ENCODE measurements at regions not wholly inside any gene's neighbourhood (a gene's known extent, or its start where the extent isn't known, plus 50 kb on each side); places are given as distances from the start of the nearest gene placed in this dataset.
"Not testable (repeated sequence)": the region's sequence is repeated elsewhere in the genome, so short reads cannot be mapped to it uniquely, and the experiment has no call there.

DNA sequence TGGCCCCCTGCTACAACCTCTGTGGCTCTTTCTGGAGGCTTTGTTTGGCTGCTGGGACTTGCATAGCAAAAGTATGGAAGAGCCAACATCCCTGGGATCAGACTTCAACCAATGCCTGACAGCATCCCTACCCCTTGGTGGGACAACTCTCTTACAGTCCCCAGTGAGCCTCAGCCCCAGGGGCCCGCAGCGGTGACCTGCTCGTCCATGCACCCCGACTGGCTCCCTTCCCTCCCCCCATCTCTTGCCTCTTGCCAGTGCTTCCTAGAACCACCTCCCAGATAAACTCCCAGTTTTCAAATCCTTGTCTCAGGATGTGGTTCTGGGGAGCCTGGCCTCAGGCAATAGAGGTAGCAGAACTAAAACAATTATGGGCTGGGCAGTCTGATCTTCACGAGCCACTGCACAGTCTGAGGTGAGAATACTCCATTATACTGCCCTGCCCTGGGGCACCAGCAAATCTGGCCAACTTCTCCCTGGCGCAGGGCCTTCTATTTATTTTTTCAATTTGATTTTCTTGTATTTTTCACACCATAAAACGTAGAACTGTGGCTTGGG lies 86.6 kb upstream of the BRD7 start:
- Histone ChIP-seq H3K27me3 (ENCODE audit: control insufficient read depth, insufficient read depth, low read length) (peaks cover 4% of the 10 kb centered on the region), H3K4me3 (ENCODE audit: low read length) (no peak overlapping the region), H3K4me1 (ENCODE audit: control insufficient read depth, insufficient read depth, low read length) (no peaks in the 10 kb centered on the region), H3K9ac (ENCODE audit: low read length) (no peak overlapping the region), H3K27ac (ENCODE audit: low read depth, low read length) (no peak overlapping the region), H3K36me3 (ENCODE audit: control insufficient read depth, insufficient read depth, low read length) (no peaks in the 10 kb centered on the region)

DNA sequence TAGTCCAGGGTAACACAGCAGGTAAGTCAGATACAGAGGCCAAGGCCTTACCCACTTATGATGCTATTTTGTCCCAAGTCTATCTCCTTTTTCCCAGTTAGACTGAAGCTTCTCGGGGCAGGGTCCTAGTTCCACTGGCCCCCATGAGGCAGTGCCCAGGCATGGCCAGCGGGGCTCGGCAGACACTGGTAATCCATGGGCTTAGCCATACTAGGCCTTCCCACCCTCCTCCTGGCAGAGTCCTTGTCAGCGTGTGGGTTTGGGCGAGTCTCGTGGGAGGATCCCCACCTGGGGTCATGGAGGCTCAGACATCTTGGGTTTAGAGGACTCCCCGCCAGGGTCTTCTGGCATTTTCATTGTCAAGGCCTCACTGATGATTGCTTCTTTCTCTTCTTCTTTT lies 84.7 kb upstream of the BRD7 start:
- H3K9ac ChIP-seq (ENCODE audit: low read length): no peak overlapping the region
- no peaks in the 10 kb centered on the region for H3K36me3 ChIP-seq (ENCODE audit: control insufficient read depth, insufficient read depth, low read length)
- peaks cover 5% of the 10 kb centered on the region for H3K27me3 ChIP-seq (ENCODE audit: control insufficient read depth, insufficient read depth, low read length)
- H3K27ac ChIP-seq (ENCODE audit: low read depth, low read length): no peak overlapping the region
- no peaks in the 10 kb centered on the region for H3K4me1 ChIP-seq (ENCODE audit: control insufficient read depth, insufficient read depth, low read length)
- no peak overlapping the region for H3K4me3 ChIP-seq (ENCODE audit: low read length)

DNA sequence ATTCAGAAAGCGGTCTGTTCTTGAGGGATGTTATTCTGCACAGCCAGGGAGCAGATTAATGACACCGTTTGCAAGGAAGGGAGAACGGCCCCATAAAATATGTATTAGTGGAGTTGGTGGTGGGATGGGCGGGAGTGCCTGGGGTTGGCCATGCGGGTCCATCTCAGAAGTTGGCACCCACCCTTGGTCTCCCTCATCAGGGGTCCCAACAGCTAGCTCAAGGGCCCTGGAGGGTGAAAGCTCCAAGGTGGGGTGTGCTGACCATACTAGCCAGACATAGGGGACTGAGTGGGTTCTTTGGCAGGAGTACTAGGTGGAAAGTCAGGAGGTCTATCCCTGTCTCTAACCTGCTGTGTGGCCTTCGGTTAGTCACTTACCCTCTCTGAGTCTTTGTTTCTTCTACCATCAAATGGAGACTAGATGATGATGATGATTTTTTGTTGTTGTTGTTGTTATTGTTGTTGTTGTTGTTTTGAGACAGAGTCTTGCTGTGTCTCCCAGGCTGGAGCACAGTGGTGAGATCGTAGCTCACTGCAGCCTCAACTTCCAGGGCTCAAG lies 83.2 kb upstream of the BRD7 start:
- Histone ChIP-seq H3K4me1 (ENCODE audit: control insufficient read depth, insufficient read depth, low read length) (no peaks in the 10 kb centered on the region), H3K27ac (ENCODE audit: low read depth, low read length) (no peak overlapping the region), H3K36me3 (ENCODE audit: control insufficient read depth, insufficient read depth, low read length) (no peaks in the 10 kb centered on the region), H3K27me3 (ENCODE audit: control insufficient read depth, insufficient read depth, low read length) (peaks cover 5% of the 10 kb centered on the region), H3K4me3 (ENCODE audit: low read length) (no peak overlapping the region), H3K9ac (ENCODE audit: low read length) (no peak overlapping the region)

DNA sequence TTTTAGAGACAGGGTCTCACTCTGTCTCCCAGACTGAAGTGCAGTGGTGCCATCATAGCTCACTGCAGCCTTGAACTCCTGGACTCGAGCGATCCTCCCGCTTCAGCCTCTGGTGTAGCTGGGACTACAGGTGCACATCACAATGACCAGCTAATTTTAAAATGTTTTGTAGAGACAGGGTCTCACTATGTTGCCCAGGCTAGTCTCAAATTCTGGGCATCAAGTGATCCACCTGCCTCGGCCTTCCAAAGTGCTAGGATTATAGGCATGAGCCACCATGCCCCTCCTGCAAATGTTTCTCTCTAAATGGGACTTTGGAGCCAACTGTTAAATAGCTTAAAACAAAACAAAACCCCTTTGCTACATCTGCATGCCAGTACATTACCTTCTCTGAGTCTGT lies 82.2 kb upstream of the BRD7 start:
- H3K4me1 ChIP-seq (ENCODE audit: control insufficient read depth, insufficient read depth, low read length): no peaks in the 10 kb centered on the region
- H3K36me3 ChIP-seq (ENCODE audit: control insufficient read depth, insufficient read depth, low read length): no peaks in the 10 kb centered on the region
- H3K4me3 ChIP-seq (ENCODE audit: low read length): no peak overlapping the region
- no peak overlapping the region for H3K27ac ChIP-seq (ENCODE audit: low read depth, low read length)
- peaks cover 5% of the 10 kb centered on the region for H3K27me3 ChIP-seq (ENCODE audit: control insufficient read depth, insufficient read depth, low read length)
- no peak overlapping the region for H3K9ac ChIP-seq (ENCODE audit: low read length)

DNA sequence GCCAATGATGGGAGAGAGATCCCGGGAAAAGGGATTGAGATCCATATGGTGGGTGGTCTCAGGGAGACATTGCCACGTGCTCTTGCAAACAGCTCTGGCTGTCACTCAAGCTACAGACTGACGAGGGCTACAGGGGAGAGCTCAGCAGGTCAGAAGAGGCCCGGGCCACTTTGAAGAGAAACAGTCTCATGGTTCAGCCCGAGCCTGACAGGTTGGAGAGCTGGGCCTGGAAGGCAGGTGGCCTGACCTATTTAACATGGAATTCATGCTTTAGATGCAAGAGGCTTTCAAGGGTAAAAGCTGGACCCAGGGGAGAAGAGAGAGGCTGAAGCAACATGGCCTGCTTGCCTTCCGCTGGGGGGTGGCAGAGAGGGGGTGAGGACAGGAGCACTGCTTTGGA lies 81.0 kb upstream of the BRD7 start:
- Histone ChIP-seq H3K27me3 (ENCODE audit: control insufficient read depth, insufficient read depth, low read length) (peaks cover 5% of the 10 kb centered on the region), H3K4me3 (ENCODE audit: low read length) (no peak overlapping the region), H3K4me1 (ENCODE audit: control insufficient read depth, insufficient read depth, low read length) (no peaks in the 10 kb centered on the region), H3K27ac (ENCODE audit: low read depth, low read length) (no peak overlapping the region), H3K36me3 (ENCODE audit: control insufficient read depth, insufficient read depth, low read length) (no peaks in the 10 kb centered on the region), H3K9ac (ENCODE audit: low read length) (no peak overlapping the region)

DNA sequence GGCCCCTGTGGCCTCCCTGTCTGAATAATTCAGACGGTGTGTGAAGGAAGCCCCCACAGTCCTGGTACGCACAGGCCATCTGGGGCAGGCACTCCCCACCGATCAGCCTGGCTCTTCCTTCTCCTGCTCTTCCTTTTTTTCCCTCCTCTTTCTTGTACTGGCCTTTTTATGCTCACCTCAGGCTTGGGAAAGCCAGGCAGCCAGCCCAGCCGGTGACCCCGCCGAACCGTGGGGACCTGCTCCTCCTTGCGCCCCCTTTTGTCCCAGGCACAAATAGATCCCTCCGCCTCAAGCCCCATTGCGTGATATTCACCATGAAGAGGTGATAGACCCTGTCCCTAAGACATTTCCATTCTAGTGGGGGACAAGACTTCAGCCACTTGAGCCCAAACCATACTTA lies 80.2 kb upstream of the BRD7 start:
- Histone ChIP-seq H3K9ac (ENCODE audit: low read length) (no peak overlapping the region), H3K27me3 (ENCODE audit: control insufficient read depth, insufficient read depth, low read length) (peaks cover 5% of the 10 kb centered on the region), H3K27ac (ENCODE audit: low read depth, low read length) (no peak overlapping the region), H3K36me3 (ENCODE audit: control insufficient read depth, insufficient read depth, low read length) (no peaks in the 10 kb centered on the region), H3K4me3 (ENCODE audit: low read length) (no peak overlapping the region), H3K4me1 (ENCODE audit: control insufficient read depth, insufficient read depth, low read length) (no peaks in the 10 kb centered on the region)

DNA sequence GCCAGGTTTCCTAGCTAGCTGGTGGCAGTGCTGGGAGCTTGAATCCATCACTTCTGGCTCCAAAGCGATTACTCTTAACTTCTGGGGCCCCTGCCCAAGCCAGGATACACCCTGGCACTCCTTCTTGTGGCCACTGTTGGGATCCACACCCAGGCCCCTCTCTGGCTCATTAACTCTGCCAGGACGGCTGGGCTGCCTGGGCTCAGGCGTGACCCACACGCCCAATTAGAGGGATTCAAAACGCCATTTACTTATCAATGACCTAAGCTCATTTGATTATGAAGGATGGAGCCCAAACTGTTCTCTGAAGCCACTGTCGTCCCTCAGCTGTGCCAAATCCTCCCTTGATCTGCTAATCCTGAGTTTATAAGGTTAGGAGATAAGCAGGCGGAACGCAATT lies 79.7 kb upstream of the BRD7 start:
- no peaks in the 10 kb centered on the region for H3K4me1 ChIP-seq (ENCODE audit: control insufficient read depth, insufficient read depth, low read length)
- peaks cover 5% of the 10 kb centered on the region for H3K27me3 ChIP-seq (ENCODE audit: control insufficient read depth, insufficient read depth, low read length)
- H3K9ac ChIP-seq (ENCODE audit: low read length): no peak overlapping the region
- H3K4me3 ChIP-seq (ENCODE audit: low read length): no peak overlapping the region
- H3K27ac ChIP-seq (ENCODE audit: low read depth, low read length): no peak overlapping the region
- no peaks in the 10 kb centered on the region for H3K36me3 ChIP-seq (ENCODE audit: control insufficient read depth, insufficient read depth, low read length)

DNA sequence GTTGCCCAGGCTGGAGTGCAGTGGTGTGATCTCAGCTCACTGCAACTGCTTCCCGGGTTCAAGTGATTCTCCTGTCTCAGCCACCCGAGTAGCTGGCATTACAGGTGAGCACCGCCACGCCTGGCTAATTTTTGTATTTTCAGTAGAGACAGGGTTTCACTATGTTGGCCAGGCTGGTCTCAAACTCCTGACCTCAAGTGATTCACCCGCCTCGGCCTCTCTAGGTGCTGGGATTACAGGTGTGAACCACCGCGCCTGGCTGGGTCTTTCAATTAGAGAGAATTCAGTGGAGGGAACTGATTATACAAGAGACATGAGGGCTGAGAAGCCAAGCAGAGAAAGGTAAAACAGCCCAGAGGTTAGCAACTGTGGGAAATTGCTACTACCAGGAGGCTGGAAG lies 78.6 kb upstream of the BRD7 start:
- H3K9ac ChIP-seq (ENCODE audit: low read length); H3K27me3 ChIP-seq (ENCODE audit: control insufficient read depth, insufficient read depth, low read length); H3K27ac ChIP-seq (ENCODE audit: low read depth, low read length); H3K4me3 ChIP-seq (ENCODE audit: low read length); H3K4me1 ChIP-seq (ENCODE audit: control insufficient read depth, insufficient read depth, low read length); H3K36me3 ChIP-seq (ENCODE audit: control insufficient read depth, insufficient read depth, low read length): not testable (repeated sequence)

DNA sequence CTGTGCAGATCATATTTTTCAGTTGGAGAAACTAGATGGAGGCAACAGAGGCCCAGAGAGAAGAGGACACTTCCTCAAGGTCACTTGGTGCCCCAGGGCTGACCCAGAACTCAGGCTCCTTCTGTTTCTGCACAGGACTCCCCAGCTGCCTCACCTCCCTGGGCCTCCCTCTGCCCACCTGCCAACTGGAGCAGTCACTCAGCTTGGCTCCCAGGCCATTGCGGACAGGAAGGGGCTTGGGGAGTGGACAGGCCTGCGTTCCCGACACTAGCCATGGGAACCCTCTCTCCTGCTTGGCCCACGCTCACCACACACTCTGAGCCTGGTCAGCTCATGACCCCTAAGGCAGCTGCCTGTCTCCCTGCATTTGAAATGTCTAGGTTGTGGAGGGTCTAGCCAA lies 78.1 kb upstream of the BRD7 start:
- H3K4me1 ChIP-seq (ENCODE audit: control insufficient read depth, insufficient read depth, low read length): no peaks in the 10 kb centered on the region
- no peaks in the 10 kb centered on the region for H3K36me3 ChIP-seq (ENCODE audit: control insufficient read depth, insufficient read depth, low read length)
- no peak overlapping the region for H3K9ac ChIP-seq (ENCODE audit: low read length)
- H3K27ac ChIP-seq (ENCODE audit: low read depth, low read length): no peak overlapping the region
- H3K27me3 ChIP-seq (ENCODE audit: control insufficient read depth, insufficient read depth, low read length): peaks cover 5% of the 10 kb centered on the region
- H3K4me3 ChIP-seq (ENCODE audit: low read length): no peak overlapping the region

DNA sequence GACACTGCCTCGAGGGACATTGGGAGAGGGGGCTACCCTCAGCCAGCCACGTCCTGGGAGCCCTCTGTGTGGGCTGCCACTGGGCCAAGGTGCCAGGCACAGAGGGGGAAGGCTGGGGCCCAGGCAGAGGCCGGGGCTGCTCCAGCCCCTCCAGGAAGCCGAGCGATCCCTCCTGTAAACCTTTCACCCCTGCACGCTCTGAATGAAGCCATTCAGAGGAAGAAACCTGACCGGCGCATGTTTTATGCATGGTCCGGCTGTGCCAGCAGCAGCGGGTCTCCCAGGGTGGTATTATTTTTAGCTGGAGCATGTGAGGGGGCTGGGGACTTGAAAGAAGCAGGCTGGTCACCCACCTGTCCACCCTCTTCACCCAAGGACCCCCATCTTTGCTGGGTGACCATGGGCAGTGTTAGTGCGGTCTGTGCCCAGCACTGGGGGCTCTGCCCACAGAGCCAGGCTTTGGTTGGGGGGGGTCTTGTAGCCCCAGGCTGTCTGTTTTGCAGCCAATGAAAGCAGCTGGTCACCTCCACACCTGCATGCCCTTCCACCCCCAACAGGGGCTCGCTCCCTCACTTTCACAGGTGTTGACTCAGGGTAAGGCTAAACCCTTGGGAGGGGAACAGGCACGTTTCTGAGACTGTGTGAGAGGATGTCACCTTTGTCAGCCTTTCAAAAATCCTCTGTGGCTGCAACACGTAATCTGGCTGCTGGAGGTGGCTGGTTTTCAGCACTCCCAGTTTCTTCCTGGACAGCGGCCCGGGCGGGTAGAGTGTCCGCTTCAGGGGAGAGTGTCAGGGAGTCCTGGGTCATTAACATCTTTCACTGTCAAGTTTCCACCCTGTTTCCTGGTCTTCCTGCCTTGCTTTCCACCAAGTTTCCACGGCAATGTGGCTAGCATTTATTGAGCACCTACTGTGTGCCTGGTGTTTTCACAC lies 77.1 kb upstream of the BRD7 start:
- Histone ChIP-seq H3K4me1 (ENCODE audit: control insufficient read depth, insufficient read depth, low read length) (no peaks in the 10 kb centered on the region), H3K9ac (ENCODE audit: low read length) (no peak overlapping the region), H3K4me3 (ENCODE audit: low read length) (no peak overlapping the region), H3K36me3 (ENCODE audit: control insufficient read depth, insufficient read depth, low read length) (no peaks in the 10 kb centered on the region), H3K27me3 (ENCODE audit: control insufficient read depth, insufficient read depth, low read length) (peaks cover 5% of the 10 kb centered on the region), H3K27ac (ENCODE audit: low read depth, low read length) (no peak overlapping the region)

DNA sequence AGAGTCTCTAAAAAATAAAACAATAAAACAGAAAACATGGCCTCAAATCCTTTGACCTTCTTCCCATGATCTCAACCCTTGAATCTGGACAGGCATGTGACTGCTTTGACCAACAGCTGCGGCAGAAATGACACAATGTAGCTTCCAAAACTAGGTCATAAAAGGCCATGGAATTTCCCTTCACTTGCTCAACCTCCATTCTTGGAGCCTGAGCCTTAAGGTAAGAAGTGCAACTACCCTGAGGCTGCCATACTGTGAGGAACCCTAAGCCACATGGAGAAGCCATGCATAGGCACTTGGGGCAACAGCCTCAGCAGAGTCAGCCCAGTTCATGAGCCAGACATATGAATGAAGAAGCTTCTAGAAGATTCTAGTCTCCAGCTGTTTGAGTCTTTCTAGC lies 75.7 kb upstream of the BRD7 start:
- peaks cover 5% of the 10 kb centered on the region for H3K27me3 ChIP-seq (ENCODE audit: control insufficient read depth, insufficient read depth, low read length)
- H3K4me1 ChIP-seq (ENCODE audit: control insufficient read depth, insufficient read depth, low read length): no peaks in the 10 kb centered on the region
- no peak overlapping the region for H3K9ac ChIP-seq (ENCODE audit: low read length)
- no peak overlapping the region for H3K27ac ChIP-seq (ENCODE audit: low read depth, low read length)
- H3K4me3 ChIP-seq (ENCODE audit: low read length): no peak overlapping the region
- no peaks in the 10 kb centered on the region for H3K36me3 ChIP-seq (ENCODE audit: control insufficient read depth, insufficient read depth, low read length)

DNA sequence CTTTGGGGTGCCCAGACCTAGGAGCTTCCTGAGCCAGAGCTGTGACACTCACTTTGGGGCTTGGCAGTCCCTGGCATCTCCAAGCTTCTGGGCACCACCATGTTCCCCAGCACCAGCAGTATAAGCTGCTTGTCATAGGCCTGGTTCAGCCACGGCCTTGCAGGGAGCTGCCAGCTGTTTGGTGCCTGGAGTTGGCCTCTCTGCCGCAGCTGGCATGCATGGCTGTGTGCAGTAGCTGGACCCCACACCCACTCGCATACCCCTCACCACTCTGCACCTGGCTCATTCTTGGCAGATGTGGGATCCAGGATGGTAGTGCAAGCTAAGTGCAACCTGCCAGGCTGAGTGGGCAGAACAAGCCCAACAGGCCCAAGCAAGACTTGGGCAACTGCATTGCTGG lies 73.4 kb upstream of the BRD7 start:
- H3K27ac ChIP-seq (ENCODE audit: low read depth, low read length): no peak overlapping the region
- no peaks in the 10 kb centered on the region for H3K36me3 ChIP-seq (ENCODE audit: control insufficient read depth, insufficient read depth, low read length)
- H3K27me3 ChIP-seq (ENCODE audit: control insufficient read depth, insufficient read depth, low read length): no peaks in the 10 kb centered on the region
- no peaks in the 10 kb centered on the region for H3K4me1 ChIP-seq (ENCODE audit: control insufficient read depth, insufficient read depth, low read length)
- no peak overlapping the region for H3K9ac ChIP-seq (ENCODE audit: low read length)
- no peak overlapping the region for H3K4me3 ChIP-seq (ENCODE audit: low read length)

Measured in rectal smooth muscle tissue (tissue), 1 donor.